ENCODE measurements at regions not wholly inside any gene's neighbourhood (a gene's known extent, or its start where the extent isn't known, plus 50 kb on each side); places are given as distances from the start of the nearest gene placed in this dataset.

- TF ChIP-seq CTCF (conservative IDR thresholded peaks at IDR 0.05; ENCODE audit: low read depth, low read length) (no peak), EZH2 (IDR thresholded peaks at IDR 0.05; ENCODE audit: low read length, unreplicated experiment) (no peak), EZH2phosphoT487 (IDR thresholded peaks at IDR 0.05; ENCODE audit: borderline replicate concordance, low read length) (no peak)
Measured at GRCh38 chr17:71024969-71025368, 855.6 kb downstream of the KCNJ2 start.
